H9 (cell line): ENCODE measurements at regions not wholly inside any gene's neighbourhood (a gene's known extent, or its start where the extent isn't known, plus 50 kb on each side); places are given as distances from the start of the nearest gene placed in this dataset.

ENCODE experiments used
- DNase-seq: peaks from one replicate; pipeline ENCODE4 v3.0.0-alpha.2; 2017
- H2AFZ ChIP-seq: one replicate; pipeline ENCODE4 v1.6.1; 2013; ENCODE audit warnings: mild to moderate bottlenecking, low read length, control low read depth, moderate library complexity
- H2AK5ac ChIP-seq: 2 replicates; pipeline ENCODE4 v1.6.1; 2013; ENCODE audit warnings: low read length, control low read depth, mixed read lengths; ENCODE audit not compliant: insufficient read length
- H2BK120ac ChIP-seq: one replicate; pipeline ENCODE4 v1.6.1; 2013; ENCODE audit warnings: low read depth, mild to moderate bottlenecking, low read length, control low read depth, inconsistent platforms; ENCODE audit not compliant: poor library complexity, severe bottlenecking
- H2BK12ac ChIP-seq: 2 replicates; pipeline ENCODE4 v1.6.1; 2013; ENCODE audit warnings: low read length, control low read depth, mixed read lengths, low read depth; ENCODE audit not compliant: insufficient read length
- H2BK15ac ChIP-seq: 2 replicates; pipeline ENCODE4 v1.6.1; 2013; ENCODE audit warnings: low read depth, low read length, control low read depth
- H2BK20ac ChIP-seq: one replicate; pipeline ENCODE4 v1.6.1; 2013; ENCODE audit warnings: low read depth, mild to moderate bottlenecking, low read length, control low read depth, inconsistent platforms; ENCODE audit not compliant: poor library complexity, severe bottlenecking
- H2BK5ac ChIP-seq: 2 replicates; pipeline ENCODE4 v1.6.1; 2013; ENCODE audit warnings: low read length, control low read depth, mixed read lengths; ENCODE audit not compliant: insufficient read length
- H3K14ac ChIP-seq: 2 replicates; pipeline ENCODE4 v1.6.1; 2013; ENCODE audit warnings: low read length, control low read depth; ENCODE audit not compliant: insufficient read depth
- H3K18ac ChIP-seq: 2 replicates; pipeline ENCODE4 v1.6.1; 2013; ENCODE audit warnings: low read depth, mild to moderate bottlenecking, mixed read lengths, low read length, control low read depth; ENCODE audit not compliant: insufficient read length
- H3K23ac ChIP-seq: 2 replicates; pipeline ENCODE4 v1.6.1; 2013; ENCODE audit warnings: low read length, control low read depth, mixed read lengths, low read depth; ENCODE audit not compliant: insufficient read length
- H3K23me2 ChIP-seq: 2 replicates; pipeline ENCODE4 v1.6.1; 2013; ENCODE audit warnings: low read depth, mild to moderate bottlenecking, mixed read lengths, low read length, control low read depth; ENCODE audit not compliant: insufficient read length, poor library complexity, severe bottlenecking
- H3K27ac ChIP-seq: 2 replicates; pipeline ENCODE4 v1.5.1; 2013; ENCODE audit warnings: low read length, control low read depth, mixed read lengths, low read depth; ENCODE audit not compliant: insufficient read length
- H3K27me3 ChIP-seq: 2 replicates; pipeline ENCODE4 v1.6.1; 2013; ENCODE audit warnings: low read length, control low read depth, inconsistent platforms; ENCODE audit not compliant: insufficient read depth
- H3K4ac ChIP-seq: 2 replicates; pipeline ENCODE4 v1.6.1; 2013; ENCODE audit warnings: low read depth, mild to moderate bottlenecking, control low read depth, inconsistent platforms, low read length, moderate library complexity
- H3K4me1 ChIP-seq: 2 replicates; pipeline ENCODE4 v1.6.1; 2013; ENCODE audit warnings: low read length, control low read depth, inconsistent platforms; ENCODE audit not compliant: insufficient read depth
- H3K4me2 ChIP-seq: 2 replicates; pipeline ENCODE4 v1.6.1; 2013; ENCODE audit warnings: low read length, control low read depth, mixed read lengths; ENCODE audit not compliant: insufficient read length, insufficient read depth
- H3K56ac ChIP-seq: 2 replicates; pipeline ENCODE4 v1.6.1; 2013; ENCODE audit warnings: low read depth, mild to moderate bottlenecking, mixed read lengths, low read length, control low read depth; ENCODE audit not compliant: insufficient read length
- H3K79me1 ChIP-seq: 2 replicates; pipeline ENCODE4 v1.6.1; 2013; ENCODE audit warnings: low read depth, mild to moderate bottlenecking, moderate library complexity, low read length, control low read depth, inconsistent platforms; ENCODE audit not compliant: insufficient read depth, poor library complexity, severe bottlenecking
- H3K79me2 ChIP-seq: 2 replicates; pipeline ENCODE4 v1.6.1; 2013; ENCODE audit warnings: low read length, control low read depth, inconsistent platforms; ENCODE audit not compliant: insufficient read depth
- H3K9ac ChIP-seq: 2 replicates; pipeline ENCODE4 v1.6.1; 2013; ENCODE audit warnings: low read length, control low read depth, mixed read lengths; ENCODE audit not compliant: insufficient read length; ENCODE audit errors: extremely low read depth
- H3K9me3 ChIP-seq: one replicate; pipeline ENCODE4 v1.6.1; 2013; ENCODE audit warnings: low read depth, low read length, inconsistent platforms; ENCODE audit not compliant: control insufficient read depth
- H3T11ph ChIP-seq: one replicate; pipeline ENCODE4 v1.6.1; 2013; ENCODE audit warnings: mild to moderate bottlenecking, low read length, control low read depth, inconsistent platforms
- H4K20me1 ChIP-seq: one replicate; pipeline ENCODE4 v1.6.1; 2013; ENCODE audit not compliant: control insufficient read depth, insufficient read length, insufficient read depth
- H4K5ac ChIP-seq: 2 replicates; pipeline ENCODE4 v1.6.1; 2013; ENCODE audit warnings: low read depth, mild to moderate bottlenecking, mixed read lengths, low read length, control low read depth; ENCODE audit not compliant: insufficient read length
- H4K8ac ChIP-seq: replicated peaks from 2 replicates; pipeline ENCODE4 v1.6.1; 2013; ENCODE audit warnings: low read length, control low read depth, mixed read lengths, low read depth; ENCODE audit not compliant: insufficient read length
- H4K91ac ChIP-seq: 2 replicates; pipeline ENCODE4 v1.6.1; 2013; ENCODE audit warnings: low read depth, mild to moderate bottlenecking, moderate library complexity, mixed read lengths, low read length, control low read depth; ENCODE audit not compliant: insufficient read length
- H3K27ac Mint-ChIP-seq, 3 experiments: 2 replicates in 2 of 3; 3 replicates in 1 of 3; pipeline ENCODE4 v1.8.0; 2020 to 2021; ENCODE audit warnings: mixed read lengths in 3 of 3, mild to moderate bottlenecking in 1 of 3, moderate library complexity in 1 of 3
- H3K27me3 Mint-ChIP-seq: 2 replicates; pipeline ENCODE4 v1.8.0; 2021; ENCODE audit warnings: low read depth, mild to moderate bottlenecking, moderate library complexity, mixed read lengths
- H3K36me3 Mint-ChIP-seq, 3 experiments: 2 replicates in 2 of 3; 3 replicates in 1 of 3; pipeline ENCODE4 v1.8.0; 2020 to 2021; ENCODE audit warnings: low read depth in 3 of 3, mixed read lengths in 3 of 3; ENCODE audit not compliant: insufficient read depth in 1 of 3
- H3K4me1 Mint-ChIP-seq, 2 experiments: 2 replicates each; pipeline ENCODE4 v1.8.0; 2020; ENCODE audit warnings: mixed read lengths in 2 of 2
- H3K4me3 Mint-ChIP-seq, 2 experiments: 2 replicates in 1 of 2; 3 replicates in 1 of 2; pipeline ENCODE4 v1.8.0; 2020 to 2021; ENCODE audit warnings: mild to moderate bottlenecking in 2 of 2, mixed read lengths in 2 of 2, moderate library complexity in 1 of 2
- H3K9me3 Mint-ChIP-seq, 2 experiments: 2 replicates in 1 of 2; 3 replicates in 1 of 2; pipeline ENCODE4 v1.8.0; 2020; ENCODE audit warnings: mild to moderate bottlenecking in 2 of 2, mixed read lengths in 2 of 2, moderate library complexity in 1 of 2
- CTCF ChIP-seq: fragments of 200-600 bp; sonication (generic); conservative IDR thresholded peaks from 3 replicates; pipeline ENCODE4 v1.8.0; 2021; ENCODE audit warnings: antibody characterized with exemption, mild to moderate bottlenecking

- no peak overlapping the region for H2BK20ac ChIP-seq
- TF ChIP-seq CTCF, result peak; percentile 48; the same call in 2 of the 3 replicates
- H3K27ac Mint-ChIP-seq, result no peak overlapping the region
Measured at GRCh38 chrX:64792598-64793337, 183.5 kb downstream of the ZC4H2 start.

More at GRCh38 chrX:64792598-64793337, 183.5 kb downstream of the ZC4H2 start:
- no peaks in the 10 kb centered on the region for H3K23me2 ChIP-seq
- no peak overlapping the region for H3K56ac ChIP-seq
- Mint-ChIP-seq H3K4me3 (no peak overlapping the region), H3K4me1 (no peaks in the 10 kb centered on the region), H3K9me3 (peaks cover 66 to 70% of the 10 kb centered on the region in 2 experiments), H3K27me3 (no peaks in the 10 kb centered on the region), H3K36me3 (no peaks in the 10 kb centered on the region; a peak in 2 of 7 replicates)
- H3K14ac ChIP-seq, result no peak overlapping the region
- no peak overlapping the region for H3K27ac ChIP-seq
- H4K20me1 ChIP-seq, result no peaks in the 10 kb centered on the region
- no peak overlapping the region for H3K4ac ChIP-seq
- no peaks in the 10 kb centered on the region for H3K79me1 ChIP-seq
- H2BK120ac ChIP-seq, result no peak overlapping the region
- DNase-seq, result peak; percentile 47
- no peak overlapping the region for H3K23ac ChIP-seq
- no peaks in the 10 kb centered on the region for H3K4me1 ChIP-seq
- H3K9me3 ChIP-seq, result peaks cover 23% of the 10 kb centered on the region
- H2BK15ac ChIP-seq, result no peak overlapping the region
- H2BK5ac ChIP-seq, result no peak overlapping the region
- H3K79me2 ChIP-seq, result no peaks in the 10 kb centered on the region
- no peak overlapping the region for H4K8ac ChIP-seq
- H3K9ac ChIP-seq, result no peak overlapping the region
- H3K27me3 ChIP-seq, result no peaks in the 10 kb centered on the region
- H3K18ac ChIP-seq, result no peak overlapping the region
- H2AFZ ChIP-seq, result no peak overlapping the region
- no peak overlapping the region for H3K4me2 ChIP-seq
- H2AK5ac ChIP-seq, result no peak overlapping the region
- H4K5ac ChIP-seq, result no peak overlapping the region
- H3T11ph ChIP-seq, result no peak overlapping the region
- H2BK12ac ChIP-seq, result no peak overlapping the region
- H4K91ac ChIP-seq, result no peak overlapping the region
